ENCODE measurements at regions not wholly inside any gene's neighbourhood (a gene's known extent, or its start where the extent isn't known, plus 50 kb on each side); places are given as distances from the start of the nearest gene placed in this dataset.

DNA sequence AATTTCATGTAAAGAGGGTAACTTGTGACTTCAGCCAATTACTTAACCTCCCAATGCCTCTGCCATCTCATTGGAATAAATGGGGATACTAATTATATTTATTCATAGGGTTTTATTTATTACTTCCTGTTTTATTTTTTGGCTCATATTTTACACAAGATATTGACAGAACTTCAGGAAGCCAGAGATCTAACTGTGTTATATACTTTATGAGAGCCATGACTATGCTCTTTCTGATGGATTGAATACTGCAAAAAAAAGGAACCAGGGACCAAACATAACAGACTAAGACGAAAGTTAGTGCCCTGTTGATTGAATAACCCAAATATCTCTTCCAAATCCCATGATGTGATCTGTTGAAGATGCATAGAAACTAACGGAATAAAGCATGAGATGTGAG is 243.3 kb upstream of the STARD13 start:
- TF ChIP-seq MXI1 (IDR thresholded peaks at IDR 0.05; ENCODE audit: borderline replicate concordance, low read depth, low read length) (no peak), POLR2A (IDR thresholded peaks at IDR 0.05; ENCODE audit: low read depth, low read length) (no peak), RCOR1 (IDR thresholded peaks at IDR 0.05; ENCODE audit: insufficient replicate concordance, low read length) (no peak), RAD21 (IDR thresholded peaks at IDR 0.05; ENCODE audit: low read length) (no peak), SMC3 (IDR thresholded peaks at IDR 0.05; ENCODE audit: low read depth, low read length) (no peak)
- TF ChIP-seq, protein P1, sequence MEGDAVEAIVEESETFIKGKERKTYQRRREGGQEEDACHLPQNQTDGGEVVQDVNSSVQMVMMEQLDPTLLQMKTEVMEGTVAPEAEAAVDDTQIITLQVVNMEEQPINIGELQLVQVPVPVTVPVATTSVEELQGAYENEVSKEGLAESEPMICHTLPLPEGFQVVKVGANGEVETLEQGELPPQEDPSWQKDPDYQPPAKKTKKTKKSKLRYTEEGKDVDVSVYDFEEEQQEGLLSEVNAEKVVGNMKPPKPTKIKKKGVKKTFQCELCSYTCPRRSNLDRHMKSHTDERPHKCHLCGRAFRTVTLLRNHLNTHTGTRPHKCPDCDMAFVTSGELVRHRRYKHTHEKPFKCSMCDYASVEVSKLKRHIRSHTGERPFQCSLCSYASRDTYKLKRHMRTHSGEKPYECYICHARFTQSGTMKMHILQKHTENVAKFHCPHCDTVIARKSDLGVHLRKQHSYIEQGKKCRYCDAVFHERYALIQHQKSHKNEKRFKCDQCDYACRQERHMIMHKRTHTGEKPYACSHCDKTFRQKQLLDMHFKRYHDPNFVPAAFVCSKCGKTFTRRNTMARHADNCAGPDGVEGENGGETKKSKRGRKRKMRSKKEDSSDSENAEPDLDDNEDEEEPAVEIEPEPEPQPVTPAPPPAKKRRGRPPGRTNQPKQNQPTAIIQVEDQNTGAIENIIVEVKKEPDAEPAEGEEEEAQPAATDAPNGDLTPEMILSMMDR (conservative IDR thresholded peaks at IDR 0.05; ENCODE audit: low read depth, low read length) = no peak

All from IMR-90 (cell line).